NCI-H146 treated with DMSO at 0.1 percent for 48 hours (cell line): ENCODE measurements at regions not wholly inside any gene's neighbourhood (a gene's known extent, or its start where the extent isn't known, plus 50 kb on each side); places are given as distances from the start of the nearest gene placed in this dataset.
"Not testable (repeated sequence)": the region's sequence is repeated elsewhere in the genome, so short reads cannot be mapped to it uniquely, and the experiment has no call there.

Experiments used
- DNase-seq: peaks from one replicate; lab custom pipeline; 2025; ENCODE audit not compliant: unreplicated experiment; lab: John Stamatoyannopoulos, UW

DNA sequence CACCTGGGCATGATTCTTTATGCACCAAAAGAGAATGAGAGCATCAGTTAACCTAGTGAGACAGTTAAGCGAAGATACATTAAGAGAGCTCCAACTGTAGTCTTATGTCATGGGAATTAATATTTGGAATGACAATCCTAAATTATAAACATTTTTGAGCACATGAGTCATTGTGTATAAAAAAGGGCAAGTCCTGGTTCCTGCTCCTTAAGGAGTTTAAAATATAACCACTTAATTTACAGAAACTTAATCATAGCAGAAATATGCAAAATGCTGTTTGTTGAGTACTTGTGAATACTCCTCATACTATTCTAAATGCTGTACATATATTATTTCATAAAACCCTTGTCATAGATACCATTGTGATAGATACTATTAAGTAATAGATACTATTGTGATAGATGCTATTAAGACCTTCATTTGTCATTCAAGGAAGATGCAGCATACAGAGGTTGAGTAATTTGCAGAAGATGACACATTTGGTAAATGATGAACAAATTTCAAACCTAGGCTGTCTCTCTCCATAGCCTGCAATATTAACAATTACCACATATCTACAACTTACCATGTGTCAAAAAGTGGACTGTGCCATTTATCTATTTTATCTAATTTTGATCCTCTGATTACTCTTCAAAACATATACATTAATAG, 301.0 kb downstream of the TBC1D4 start:
- DNase-seq = no peak

GRCh38 chr13:75178436-75178835, 303.5 kb downstream of the TBC1D4 start:
- no peak for DNase-seq

DNA sequence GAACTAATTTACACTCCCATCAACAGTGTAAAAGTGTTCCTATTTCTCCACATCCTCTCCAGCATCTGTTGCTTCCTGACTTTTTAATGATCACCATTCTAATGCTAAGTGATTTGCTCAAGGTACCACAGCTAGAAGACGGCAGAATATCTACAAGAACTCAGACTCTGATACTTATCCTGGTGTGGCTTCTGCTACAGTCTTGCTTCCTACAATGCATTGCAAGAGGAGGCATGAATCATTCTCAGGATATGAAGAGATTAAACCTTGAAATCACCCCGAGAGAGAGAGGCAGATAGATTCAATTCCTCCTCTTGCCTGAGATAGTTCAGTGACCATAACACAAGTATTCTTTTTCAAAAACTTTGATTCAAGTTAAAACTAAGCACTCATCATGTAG, 306.4 kb downstream of the TBC1D4 start:
- no peak for DNase-seq

- DNase-seq = not testable (repeated sequence)
Measured at GRCh38 chr13:75175097-75175496, 306.9 kb downstream of the TBC1D4 start.

DNA sequence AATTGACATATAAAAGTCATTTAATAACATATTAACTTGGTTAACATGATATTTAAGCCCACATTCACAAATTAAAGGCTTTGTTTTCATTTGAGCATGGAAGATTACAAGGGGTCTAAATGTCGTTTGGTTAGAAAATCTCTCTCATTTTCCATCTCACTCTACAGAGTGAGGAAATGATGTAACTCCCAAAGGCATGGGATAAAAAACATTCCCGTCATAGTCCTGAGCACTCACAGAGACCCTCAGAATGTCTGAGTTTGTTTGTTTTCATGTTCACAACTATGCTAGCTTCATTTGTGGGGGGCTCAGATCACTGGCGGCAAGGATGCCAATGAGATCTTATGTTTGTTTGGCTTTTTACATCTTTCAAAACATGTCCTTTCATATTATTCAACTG, 307.5 kb downstream of the TBC1D4 start:
- no peak for DNase-seq

GRCh38 chr13:75173457-75174356, 308.3 kb downstream of the TBC1D4 start:
- no peak for DNase-seq

GRCh38 chr13:75170311-75170710, 311.7 kb downstream of the TBC1D4 start:
- no peak for DNase-seq

GRCh38 chr13:75165543-75166230, 316.3 kb downstream of the TBC1D4 start:
- no peak for DNase-seq

GRCh38 chr13:75161804-75162203, 320.2 kb downstream of the TBC1D4 start:
- DNase-seq = no peak

- no peak for DNase-seq
Measured at GRCh38 chr13:75160984-75161383, 321.0 kb downstream of the TBC1D4 start.

DNA sequence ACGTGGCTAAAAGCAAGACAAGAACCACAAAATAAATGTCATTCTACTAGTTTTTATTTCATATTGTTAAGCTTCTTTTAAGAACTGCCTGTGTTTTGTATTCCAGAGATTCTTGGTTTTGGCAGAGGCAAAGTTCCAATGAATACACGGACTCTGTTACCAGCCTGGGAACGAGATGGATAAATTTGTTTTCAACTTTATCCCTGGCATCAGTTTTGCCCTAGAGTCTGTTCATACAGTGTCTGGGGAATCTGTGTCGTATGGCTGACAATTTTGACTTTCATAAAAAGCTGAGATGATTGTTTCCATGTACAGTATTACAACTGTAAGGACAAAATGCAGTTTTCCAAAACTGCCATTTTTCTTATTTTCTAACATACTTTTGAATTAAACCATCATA, 327.6 kb downstream of the TBC1D4 start:
- DNase-seq = no peak

- no peak for DNase-seq
Measured at GRCh38 chr13:75153834-75154233, 328.1 kb downstream of the TBC1D4 start.

DNA sequence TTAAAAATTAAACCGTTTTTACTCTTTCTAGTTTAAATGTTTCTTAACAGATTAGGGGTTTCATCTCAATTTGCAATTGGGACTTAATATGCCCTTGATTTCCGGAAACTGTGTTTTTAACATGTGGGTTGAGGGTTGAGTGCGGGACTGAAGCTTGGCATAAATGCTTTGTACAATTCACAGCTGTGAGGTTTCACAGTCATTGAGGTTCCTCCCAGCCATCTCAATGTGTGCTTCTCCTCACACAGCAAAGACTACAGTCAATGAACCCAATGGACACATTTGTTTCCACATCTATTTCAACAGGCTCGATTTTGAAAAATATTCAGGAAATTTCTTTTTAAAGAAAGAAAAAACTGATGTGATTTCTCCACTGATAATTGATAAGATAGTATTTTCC, 328.6 kb downstream of the TBC1D4 start:
- DNase-seq = no peak

- DNase-seq = no peak
Measured at GRCh38 chr13:75151081-75151643, 330.8 kb downstream of the TBC1D4 start.

DNA sequence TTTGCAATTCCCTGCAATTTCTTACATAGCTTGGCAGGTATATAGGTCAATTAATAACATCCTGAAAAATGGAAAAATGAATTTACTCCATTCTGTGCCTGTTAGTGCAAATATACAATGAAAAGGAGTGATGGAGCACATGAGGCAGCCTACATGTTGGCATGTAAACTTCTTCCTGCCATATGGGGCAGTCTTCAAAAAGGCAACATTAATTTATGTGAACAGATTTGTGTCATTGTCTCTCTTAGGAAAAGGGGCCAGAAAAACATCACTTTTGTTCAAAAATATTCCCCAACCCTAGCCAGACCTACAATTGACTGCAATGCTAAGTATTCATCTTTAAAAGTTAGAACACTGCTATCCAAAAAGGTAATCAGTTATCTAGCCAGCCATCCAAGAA, 332.2 kb downstream of the TBC1D4 start:
- no peak for DNase-seq

GRCh38 chr13:75147946-75148345, 334.0 kb downstream of the TBC1D4 start:
- no peak for DNase-seq

DNA sequence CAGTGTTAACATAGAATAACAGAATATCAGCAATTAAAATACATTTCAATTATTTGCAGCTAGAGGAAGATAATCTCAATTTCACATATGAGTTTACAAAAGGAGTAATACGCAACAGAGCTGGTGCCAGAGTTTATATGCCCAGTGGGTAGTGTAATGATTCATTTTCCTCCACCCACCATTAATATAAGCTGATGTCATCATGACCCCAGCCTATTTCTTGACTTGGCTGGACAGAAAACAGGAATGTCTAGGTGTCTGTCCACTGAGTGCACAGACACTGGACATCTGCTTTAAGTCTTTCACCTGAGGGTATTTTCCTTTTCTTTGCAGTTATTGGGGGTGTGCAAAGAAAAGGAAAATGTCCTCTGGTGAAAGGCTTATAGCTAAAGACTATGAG, 335.5 kb downstream of the TBC1D4 start:
- no peak for DNase-seq

DNA sequence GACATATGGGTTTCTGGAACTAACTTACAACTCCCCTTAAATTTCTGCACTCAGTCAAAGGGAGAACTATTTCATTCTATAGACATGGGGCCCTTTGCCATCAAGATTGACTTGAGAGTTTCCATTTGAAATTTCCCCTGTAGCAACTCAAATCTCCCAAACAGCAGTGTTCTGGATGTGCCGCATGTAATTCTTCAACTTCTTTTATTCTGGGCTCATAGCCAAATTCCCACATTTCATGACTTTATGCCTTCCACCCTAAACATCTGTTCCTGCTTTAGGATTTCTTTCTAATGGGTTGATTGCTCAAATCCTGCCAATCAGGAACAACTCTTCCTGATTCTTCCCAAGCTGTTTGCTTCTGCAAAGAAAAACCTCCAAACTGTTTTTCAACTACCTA, 336.0 kb downstream of the TBC1D4 start:
- no peak for DNase-seq

- no peak for DNase-seq
Measured at GRCh38 chr13:75139291-75139690, 342.7 kb downstream of the TBC1D4 start.

GRCh38 chr13:75137911-75138571, 343.9 kb downstream of the TBC1D4 start:
- DNase-seq = no peak

GRCh38 chr13:75136151-75136550, 345.8 kb downstream of the TBC1D4 start:
- DNase-seq = no peak
